ENCODE measurements at regions not wholly inside any gene's neighbourhood (a gene's known extent, or its start where the extent isn't known, plus 50 kb on each side); places are given as distances from the start of the nearest gene placed in this dataset.

DNA sequence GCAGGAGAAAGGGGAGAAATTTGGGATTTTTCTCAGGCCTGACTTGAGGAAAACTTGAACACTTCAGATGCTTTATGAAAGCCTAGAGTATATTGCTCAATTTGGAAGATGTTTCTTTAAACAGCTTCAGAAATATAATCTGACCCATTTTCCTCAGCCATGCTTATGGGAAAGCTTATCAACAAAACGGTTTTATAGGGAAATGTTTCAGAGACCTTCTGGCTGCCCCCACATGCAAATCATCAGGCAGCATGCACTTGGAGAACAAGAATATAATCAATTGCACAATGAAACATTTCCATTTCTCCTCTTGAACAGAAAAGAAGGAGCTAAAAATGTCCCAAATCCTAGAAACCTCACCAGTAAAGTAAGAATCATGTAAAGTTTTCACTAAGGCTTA is 411.2 kb upstream of the ETAA1 start:
- DNase-seq: no peak

GRCh38 chr2:66987733-66988132 is 409.4 kb upstream of the ETAA1 start:
- DNase-seq: no peak

DNA sequence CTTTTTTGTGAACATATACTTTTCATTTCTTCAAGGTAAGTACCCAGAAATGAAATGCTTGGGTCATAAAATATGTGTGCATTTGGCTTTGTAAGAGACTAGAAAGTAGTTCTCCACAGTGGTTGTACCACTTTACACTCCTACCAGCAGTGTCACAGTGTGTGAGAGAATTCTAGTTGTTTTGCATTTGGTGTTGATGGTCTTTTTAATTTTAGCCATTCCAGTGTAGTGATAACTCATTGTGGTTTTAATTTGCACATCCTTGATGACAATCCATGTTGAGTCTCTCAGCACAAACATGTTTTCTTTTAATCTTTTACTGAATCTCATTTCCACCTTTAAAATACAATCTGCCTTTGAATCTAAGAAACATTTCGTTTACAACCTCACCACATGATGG is 402.5 kb upstream of the ETAA1 start:
- no peak for DNase-seq

GRCh38 chr2:66995636-66996035 is 401.5 kb upstream of the ETAA1 start:
- no peak for DNase-seq

DNA sequence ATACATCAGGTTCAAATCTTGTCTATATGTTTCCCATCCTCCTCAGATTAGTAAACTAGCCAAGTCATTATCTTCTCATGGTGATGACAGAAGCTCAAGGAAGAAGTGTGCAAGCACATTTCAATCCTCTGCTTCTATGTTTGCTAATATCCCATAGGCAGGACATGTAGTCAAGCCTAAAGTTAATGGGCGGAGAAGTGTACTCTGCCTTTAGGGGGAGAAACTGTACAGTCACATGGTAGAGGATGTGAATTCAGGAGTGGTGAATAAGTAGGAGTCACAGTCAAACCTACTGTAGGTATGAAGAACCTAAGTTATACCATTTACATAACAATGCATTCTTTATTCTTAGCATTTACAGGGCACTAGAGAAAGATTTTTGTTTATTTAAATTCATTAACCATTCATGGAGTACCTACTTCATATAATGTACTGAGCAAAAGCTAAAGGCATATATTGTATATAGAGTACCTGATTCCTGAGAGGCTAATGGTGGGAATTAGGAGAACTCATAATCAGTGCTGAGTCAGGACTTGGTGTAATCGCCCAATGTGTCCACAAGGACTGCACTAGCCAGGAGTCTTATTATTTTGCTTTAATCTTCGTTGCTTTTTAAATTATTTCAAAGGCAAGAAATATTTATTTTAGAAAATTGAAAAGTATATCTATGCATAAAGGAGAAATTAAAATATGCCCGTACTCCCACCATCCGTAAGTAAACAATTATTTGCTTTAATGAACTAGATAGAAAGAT is 394.3 kb upstream of the ETAA1 start:
- no peak for DNase-seq

DNA sequence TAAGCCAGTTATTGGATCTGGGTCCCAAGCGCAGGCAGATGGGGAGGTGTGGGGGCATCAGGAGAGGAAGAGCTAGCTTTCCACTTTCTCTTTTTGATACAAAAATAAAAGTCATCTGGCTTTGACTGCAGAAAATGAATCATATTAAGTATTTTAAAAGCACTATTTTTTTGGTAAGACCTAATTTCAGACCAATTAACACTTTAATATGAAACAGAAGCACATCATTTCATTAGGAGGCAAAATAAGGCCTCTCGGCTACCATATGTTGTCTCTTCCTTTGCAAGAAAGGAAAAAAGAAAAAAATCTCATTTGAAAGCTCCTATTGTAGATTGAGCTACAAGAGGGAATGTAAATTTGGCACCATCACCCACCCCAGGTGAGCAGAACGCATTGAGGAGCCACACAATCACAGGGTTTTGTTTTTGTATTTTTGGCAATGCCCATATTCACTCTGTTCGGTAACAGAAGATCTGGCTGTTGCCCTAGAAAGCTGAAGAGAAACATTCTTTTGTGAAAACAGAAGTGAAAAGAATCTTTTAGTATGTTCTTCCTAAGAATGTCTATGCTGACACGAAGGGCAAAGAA is 390.7 kb upstream of the ETAA1 start:
- no peak for DNase-seq

- no peak for DNase-seq
Observed at GRCh38 chr2:67008155-67008554, 389.0 kb upstream of the ETAA1 start.

GRCh38 chr2:67012165-67012564 is 385.0 kb upstream of the ETAA1 start:
- no peak for DNase-seq

DNA sequence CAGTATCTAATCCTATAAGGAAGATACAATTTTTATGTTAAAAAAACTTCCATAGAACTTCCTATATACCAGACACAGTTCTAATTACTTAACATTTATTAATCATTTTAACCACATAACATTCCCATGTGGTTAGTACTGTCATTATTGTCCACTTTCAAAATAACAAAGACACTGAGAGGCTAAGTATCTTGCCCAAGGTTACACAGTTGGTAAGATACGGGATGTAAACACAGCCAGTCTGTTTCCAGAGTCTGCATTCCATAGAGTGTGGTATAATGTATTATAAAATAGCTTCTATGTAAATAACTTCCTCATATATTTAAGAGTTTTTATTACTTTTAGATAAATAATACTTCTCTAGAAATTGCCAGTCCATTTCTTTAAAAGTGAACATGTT is 383.3 kb upstream of the ETAA1 start:
- no peak for DNase-seq

GRCh38 chr2:67015681-67016080 is 381.5 kb upstream of the ETAA1 start:
- DNase-seq: no peak

GRCh38 chr2:67018301-67018700 is 378.8 kb upstream of the ETAA1 start:
- DNase-seq: no peak

DNA sequence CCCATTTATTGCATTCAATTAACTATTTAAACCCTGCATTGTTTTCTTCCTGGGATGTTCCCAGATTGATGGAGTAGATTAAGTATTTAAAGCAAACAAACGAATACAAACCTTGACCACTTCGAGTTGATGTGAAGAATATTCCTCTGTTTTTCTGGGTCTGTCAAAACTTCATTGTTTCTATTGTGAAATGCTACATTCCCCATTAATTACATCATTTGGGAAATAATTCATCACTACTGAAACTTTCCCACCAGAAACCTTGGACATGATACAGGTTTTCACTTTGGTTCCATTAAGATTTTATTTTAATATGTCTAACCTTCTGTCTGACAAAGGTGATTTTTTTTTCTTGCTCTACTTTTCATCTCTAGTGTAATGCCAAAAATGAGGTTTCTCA is 365.1 kb upstream of the ETAA1 start:
- DNase-seq: no peak

DNA sequence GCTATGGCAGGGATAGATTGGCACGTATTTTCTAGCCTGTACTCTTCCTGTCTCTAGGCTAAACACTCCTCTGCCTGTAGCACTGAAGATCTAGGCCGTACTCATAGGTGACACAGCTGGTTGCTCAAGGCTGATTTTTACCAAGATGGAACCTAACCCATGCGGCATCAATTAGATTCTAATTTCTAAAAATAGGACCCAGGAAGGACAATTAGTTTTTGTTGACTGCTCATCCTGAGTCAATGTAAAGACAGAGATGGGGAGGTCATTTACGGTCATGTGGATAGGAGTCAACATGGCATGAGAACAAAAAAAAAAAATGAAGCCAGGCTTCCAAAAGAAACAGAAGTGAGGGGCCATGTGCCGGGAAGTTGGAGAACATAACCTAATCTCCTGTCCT is 360.7 kb upstream of the ETAA1 start:
- no peak for DNase-seq

GRCh38 chr2:67037655-67038054 is 359.5 kb upstream of the ETAA1 start:
- no peak for DNase-seq

- no peak for DNase-seq
Observed at GRCh38 chr2:67038195-67038594, 358.9 kb upstream of the ETAA1 start.

DNA sequence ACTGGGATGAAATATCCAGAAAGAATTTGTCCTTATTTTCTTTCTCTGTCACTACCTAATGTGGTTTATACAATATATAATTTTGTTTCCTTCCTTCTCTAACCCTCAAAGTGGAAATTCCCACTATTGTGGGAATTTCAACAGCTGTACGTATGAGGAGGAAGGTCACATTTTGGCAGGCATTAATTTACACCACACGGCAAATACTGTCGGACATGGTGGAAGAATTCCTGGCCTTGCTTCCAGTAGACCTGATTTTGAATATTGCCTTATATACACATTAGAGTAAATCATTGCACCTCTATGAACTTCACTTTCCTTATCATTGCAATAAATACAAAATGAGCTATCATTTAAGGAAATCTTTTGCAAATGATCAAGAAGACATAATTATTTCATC is 358.1 kb upstream of the ETAA1 start:
- no peak for DNase-seq

DNA sequence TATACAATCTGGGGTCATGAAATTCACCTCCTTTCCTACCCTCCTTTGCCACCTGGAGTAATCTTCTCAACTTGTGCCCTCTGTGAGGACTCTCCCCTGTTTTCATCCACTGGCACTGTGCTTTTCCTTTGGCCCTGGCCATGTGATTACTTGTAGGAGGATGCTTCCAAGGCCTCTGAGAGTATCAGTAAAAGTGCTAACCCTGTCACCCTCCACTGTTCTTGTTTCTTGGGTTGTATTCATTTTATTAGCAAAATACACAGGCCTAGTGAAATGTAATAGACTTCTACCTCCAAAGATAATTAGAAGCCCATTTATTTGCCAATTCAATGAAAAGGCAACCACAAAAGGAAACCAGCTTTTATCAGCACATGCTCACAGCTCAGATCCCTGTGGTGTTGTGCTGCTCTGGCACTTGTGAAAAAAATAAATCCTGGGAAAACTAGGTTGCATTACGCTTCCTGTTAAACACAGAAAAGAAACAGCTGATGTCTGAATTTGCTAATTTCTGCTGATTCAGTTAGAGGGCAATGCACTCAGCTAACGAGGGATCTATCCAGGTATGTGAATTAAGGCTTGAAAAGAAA is 357.5 kb upstream of the ETAA1 start:
- DNase-seq: no peak

DNA sequence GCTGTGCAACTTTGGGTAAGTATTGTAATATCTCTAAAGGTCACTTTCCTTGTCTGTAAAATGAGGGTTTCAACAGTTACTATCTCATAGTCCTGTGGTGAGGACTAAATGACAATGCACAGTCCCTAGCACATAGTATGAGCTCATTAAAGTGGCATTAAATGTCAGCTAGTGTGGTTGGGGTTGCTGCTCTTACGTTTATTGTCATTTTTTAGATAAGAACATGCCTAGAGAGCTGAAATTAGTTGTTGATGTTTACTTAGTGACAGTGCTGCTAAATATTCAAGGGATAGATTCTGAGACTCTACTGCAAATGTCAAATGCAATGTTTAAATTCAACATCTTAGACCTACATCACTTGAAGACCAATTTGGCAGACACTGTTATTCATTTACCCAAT is 356.1 kb upstream of the ETAA1 start:
- DNase-seq: no peak

- DNase-seq: no peak
Observed at GRCh38 chr2:67043781-67044478, 353.2 kb upstream of the ETAA1 start.

GRCh38 chr2:67046591-67046990 is 350.5 kb upstream of the ETAA1 start:
- no peak for DNase-seq

DNA sequence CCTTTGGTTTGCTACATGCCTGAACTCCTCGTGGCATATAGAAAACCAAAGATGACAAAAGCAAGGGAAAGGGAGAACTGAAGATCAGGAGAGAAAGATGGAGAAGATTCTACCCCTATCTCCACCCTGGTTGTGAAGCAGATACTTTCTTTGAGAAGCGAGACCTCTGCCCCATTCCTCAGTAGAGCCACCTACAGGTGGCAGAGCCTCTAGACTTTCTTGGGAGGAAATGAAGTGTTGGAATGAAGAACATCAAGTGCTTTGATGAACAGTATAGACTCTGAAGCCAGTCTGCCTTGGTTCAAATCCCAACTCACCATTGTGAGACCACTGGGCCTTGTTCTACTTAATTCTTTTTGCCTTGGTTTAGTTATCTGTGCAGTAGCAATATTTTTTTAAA is 348.8 kb upstream of the ETAA1 start:
- no peak for DNase-seq

DNA sequence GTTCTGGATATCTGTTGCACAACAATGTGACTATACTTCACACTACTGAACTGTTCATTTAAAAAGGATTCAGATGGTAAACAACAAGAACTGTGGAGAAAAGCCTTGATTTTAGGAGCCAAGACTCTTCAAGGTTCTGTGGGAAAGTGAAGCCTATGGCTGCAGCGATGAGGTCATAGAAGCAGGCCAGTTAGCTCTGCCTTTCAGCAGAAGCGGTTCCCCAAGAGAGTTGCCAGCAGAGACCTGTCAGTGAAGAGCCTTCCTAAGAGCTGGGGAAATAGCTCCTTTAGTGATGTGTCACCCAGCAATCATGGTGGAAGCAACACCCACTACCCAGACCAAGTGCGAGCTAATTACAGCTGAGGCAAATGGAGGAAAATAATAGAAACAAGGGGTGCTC is 346.5 kb upstream of the ETAA1 start:
- peak; percentile 60 for DNase-seq

GRCh38 chr2:67054728-67055127 is 342.4 kb upstream of the ETAA1 start:
- no peak for DNase-seq
